Neuron (in vitro differentiated cells): ENCODE measurements at regions not wholly inside any gene's neighbourhood (a gene's known extent, or its start where the extent isn't known, plus 50 kb on each side); places are given as distances from the start of the nearest gene placed in this dataset.

ENCODE experiments used
- H2AFZ ChIP-seq: one replicate; pipeline ENCODE4 v1.6.1; 2013; ENCODE audit warnings: low read depth, mild to moderate bottlenecking, inconsistent platforms, low read length, moderate library complexity
- H3K27me3 ChIP-seq: one replicate; pipeline ENCODE4 v1.6.1; 2013; ENCODE audit warnings: low read length; ENCODE audit not compliant: insufficient read depth
- H3K36me3 ChIP-seq: one replicate; pipeline ENCODE4 v1.6.1; 2013; ENCODE audit warnings: low read length; ENCODE audit not compliant: insufficient read depth
- H3K4me1 ChIP-seq: one replicate; pipeline ENCODE4 v1.6.1; 2013; ENCODE audit warnings: low read length; ENCODE audit not compliant: insufficient read depth
- H3K4me3 ChIP-seq: 2 replicates; pipeline ENCODE4 v1.5.1; 2013; ENCODE audit warnings: mild to moderate bottlenecking, low read length, moderate library complexity
- H3K9me3 ChIP-seq: one replicate; pipeline ENCODE4 v1.6.1; 2013; ENCODE audit warnings: low read length

DNA sequence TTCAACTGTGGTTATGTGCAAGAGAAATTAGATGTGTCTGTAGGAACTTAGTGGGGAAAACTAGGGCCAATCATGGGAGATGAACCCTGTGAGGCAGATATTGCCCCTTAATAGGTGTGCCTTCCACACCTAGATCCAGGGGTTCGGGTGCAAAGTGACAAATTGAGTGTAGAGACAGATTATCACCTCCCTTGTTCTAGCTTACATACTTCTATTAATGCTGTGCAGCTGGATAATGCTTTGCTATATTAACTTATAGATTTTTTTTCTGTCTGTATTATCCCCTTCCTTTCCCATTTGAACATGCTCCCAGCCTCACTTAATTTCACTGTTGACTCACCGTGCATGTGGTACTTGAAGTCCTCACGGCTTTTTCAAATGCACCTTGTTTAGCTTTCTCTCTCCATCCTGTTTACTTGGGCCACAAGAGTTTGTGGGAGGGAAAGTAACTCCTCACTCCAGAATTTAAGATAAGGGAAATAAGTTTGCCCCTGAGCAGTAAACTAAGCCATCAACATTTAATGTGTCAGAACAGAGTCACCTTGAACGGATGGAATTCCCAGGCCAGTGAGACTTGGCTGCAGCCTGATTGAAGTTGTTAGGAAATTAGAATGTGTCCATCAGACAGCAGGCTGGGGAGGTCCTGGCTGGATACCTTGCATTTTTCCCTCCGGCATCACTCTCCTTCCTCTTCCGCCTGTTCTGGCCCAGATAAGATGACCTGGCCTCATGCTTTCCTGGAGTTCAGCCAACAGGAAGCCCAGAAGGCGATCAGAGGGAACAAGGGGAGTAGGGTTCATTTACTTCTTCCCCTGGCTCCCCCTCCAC is 478.4 kb downstream of the BCOR start:
- Histone ChIP-seq H3K9me3 (no peaks in the 10 kb centered on the region), H3K4me1 (no peaks in the 10 kb centered on the region), H3K27me3 (peaks cover 14% of the 10 kb centered on the region), H3K4me3 (no peak overlapping the region), H2AFZ (no peak overlapping the region), H3K36me3 (no peaks in the 10 kb centered on the region)

DNA sequence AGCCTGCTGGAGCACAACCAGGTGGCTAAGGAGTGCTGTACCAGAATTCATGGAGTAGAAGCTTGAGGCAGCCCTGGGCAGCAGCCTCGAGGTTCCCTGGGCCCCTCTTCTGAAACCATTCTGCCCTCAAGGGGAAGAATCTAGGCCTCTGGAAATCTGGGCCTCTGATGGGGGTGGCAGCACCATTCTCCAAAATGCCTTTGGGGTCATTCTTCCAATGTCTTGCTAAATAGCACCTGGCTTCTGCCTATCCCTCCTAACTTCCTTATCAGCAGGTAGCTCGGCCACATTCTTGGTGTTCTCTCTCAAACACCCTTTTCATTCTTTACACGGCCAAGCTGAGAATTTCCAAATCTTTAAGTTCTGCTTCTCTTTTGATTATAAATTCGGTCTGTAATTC is 473.6 kb downstream of the BCOR start:
- Histone ChIP-seq H3K9me3 (no peaks in the 10 kb centered on the region), H3K4me1 (no peaks in the 10 kb centered on the region), H3K4me3 (no peak overlapping the region), H2AFZ (no peak overlapping the region), H3K27me3 (no peaks in the 10 kb centered on the region), H3K36me3 (no peaks in the 10 kb centered on the region)

DNA sequence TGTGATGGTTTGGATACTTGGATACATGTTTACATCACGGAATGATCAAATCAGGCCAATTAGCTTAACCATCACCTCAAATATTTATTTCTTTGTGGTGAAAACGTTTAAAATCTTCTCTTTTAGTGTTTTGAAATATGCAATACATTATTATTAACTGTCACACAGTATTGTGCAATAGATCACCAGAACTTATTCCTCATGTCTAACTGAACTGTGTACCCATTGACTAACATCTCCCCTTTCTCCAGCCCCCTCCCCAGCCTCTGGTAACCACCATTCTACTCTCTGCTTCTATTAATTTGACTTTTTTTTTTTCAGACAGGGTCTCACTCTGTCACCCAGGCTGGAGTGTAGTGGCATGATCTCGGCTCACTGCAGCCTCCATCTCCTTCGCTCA is 471.9 kb downstream of the BCOR start:
- Histone ChIP-seq H2AFZ (no peak overlapping the region), H3K27me3 (no peaks in the 10 kb centered on the region), H3K9me3 (no peaks in the 10 kb centered on the region), H3K4me1 (no peaks in the 10 kb centered on the region), H3K36me3 (no peaks in the 10 kb centered on the region), H3K4me3 (no peak overlapping the region)

DNA sequence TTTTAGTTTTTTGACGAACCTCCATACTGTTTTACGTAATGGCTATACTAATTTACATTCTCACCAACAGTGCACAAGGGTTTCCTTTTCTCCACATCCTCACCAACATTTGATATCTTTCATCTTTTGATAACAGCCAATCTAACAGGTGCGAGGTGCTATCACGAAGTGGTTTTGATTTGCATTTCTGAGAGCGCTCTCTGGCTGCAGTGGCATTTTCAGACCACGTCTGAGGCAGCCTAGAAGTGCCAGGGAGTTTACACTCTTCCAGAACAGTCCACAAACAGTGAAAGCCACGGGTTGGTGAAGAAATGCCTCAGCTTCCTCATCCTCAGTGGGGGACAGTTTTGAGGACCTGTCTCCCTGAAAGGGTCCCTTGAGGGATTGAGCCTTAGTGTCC is 471.0 kb downstream of the BCOR start:
- Histone ChIP-seq H3K36me3 (no peaks in the 10 kb centered on the region), H3K4me3 (no peak overlapping the region), H2AFZ (no peak overlapping the region), H3K4me1 (no peaks in the 10 kb centered on the region), H3K27me3 (no peaks in the 10 kb centered on the region), H3K9me3 (no peaks in the 10 kb centered on the region)

DNA sequence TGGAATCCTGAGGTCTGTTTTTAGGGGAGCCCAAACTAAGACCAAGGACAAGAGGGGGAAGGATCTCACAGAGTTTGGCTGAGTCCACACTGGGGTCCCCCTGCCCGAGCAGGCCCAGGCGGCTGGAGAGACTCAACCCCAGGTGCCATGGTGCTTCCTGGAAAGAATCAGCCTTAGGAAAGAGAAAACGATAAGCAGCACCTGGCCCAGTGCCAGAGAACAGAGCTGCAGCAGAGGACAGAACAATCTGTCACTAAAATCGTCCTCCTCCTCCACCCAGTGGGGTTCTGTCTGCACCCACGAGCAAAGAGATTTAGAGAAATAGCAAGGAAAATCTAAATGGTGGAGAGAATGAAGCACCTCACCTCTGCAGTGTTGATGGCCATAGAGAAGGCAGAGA is 470.5 kb downstream of the BCOR start:
- Histone ChIP-seq H3K4me3 (no peak overlapping the region), H3K27me3 (no peaks in the 10 kb centered on the region), H3K36me3 (no peaks in the 10 kb centered on the region), H3K9me3 (no peaks in the 10 kb centered on the region), H3K4me1 (no peaks in the 10 kb centered on the region), H2AFZ (no peak overlapping the region)

DNA sequence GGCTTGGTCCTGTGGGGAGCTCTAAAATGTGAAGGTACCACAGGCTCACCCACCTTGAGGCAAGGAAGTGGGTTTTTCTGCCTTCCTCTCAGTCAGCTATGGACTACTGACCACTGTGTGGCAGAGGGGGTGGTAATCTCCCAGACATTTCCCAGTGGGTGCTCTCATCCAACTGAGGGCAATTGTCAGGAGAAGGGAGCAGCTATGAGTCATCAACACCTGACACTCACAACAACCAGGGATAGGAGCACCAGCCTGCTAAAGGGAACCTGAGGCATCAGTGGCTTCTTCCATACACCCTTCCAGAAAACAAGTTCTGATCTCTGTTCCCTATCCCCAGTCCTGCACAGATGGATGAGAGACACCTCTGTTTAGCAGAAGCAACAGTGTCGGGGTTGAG is 468.8 kb downstream of the BCOR start:
- Histone ChIP-seq H3K4me3 (no peak overlapping the region), H3K4me1 (no peaks in the 10 kb centered on the region), H3K36me3 (no peaks in the 10 kb centered on the region), H2AFZ (no peak overlapping the region), H3K9me3 (no peaks in the 10 kb centered on the region), H3K27me3 (no peaks in the 10 kb centered on the region)

DNA sequence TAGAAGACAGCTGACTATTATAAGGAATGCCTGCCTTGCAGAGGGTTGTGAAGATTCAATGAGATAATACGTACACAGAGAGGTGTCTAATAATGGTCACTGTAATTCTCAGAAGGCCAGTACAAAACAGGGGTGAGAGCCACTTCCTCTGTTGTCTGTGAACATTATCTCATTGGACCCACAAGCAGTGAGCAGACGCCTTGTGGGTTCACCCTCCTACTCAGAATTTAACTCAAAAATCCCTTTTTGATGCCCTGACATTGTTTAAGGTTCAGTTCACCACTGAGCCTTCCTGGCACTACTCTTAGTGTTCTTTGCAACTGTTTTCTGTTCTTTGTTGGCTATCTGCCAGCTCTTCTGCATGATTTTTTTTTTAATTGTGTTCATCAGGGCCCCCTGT is 467.4 kb downstream of the BCOR start:
- no peaks in the 10 kb centered on the region for H3K27me3 ChIP-seq

DNA sequence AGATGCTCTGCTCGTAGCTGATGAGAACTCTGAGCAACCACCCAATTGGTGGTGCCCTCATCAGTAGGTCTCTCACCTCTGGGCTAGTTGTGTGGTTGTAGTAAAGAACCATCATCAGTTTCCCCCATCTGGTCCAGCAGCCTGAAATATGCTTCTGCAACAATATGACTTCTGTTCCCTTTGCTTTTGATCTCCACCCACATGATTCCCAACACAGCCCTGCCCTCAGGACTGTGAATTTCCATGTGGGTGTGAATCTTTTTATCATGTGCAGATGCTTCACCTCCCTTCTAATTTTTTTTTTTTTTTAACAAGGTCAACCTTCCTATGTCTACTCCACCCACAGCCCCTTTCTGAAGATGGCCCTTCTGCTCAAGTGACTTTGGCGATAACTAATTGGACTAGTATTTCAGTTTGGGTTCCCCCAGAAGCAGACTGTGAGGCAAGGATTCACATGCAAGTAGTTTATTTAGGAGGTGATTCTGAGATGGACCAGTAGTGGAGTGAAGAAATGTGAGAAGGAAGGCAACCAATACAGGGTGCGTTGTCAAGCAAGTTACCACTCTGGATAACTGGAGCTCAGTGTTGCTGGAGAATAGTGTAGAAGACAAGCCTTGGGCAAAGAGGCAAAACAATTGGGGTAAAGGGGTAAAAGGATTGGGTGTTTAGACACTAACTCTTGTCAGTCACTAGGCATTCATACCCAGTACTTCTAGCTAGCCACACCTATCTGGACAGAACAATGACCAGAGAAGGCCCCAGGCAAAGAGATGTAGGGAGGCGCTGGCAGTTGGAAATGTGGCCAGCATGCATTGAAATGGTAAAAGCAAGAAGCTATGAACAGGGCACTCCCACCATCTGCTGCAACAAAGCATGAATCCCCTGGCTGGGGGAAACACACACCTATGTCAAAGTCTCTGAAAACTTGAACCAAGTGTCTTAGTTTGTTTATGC is 466.2 kb downstream of the BCOR start:
- Histone ChIP-seq H3K9me3 (no peaks in the 10 kb centered on the region), H2AFZ (no peak overlapping the region), H3K4me1 (no peaks in the 10 kb centered on the region), H3K36me3 (no peaks in the 10 kb centered on the region), H3K4me3 (no peak overlapping the region), H3K27me3 (no peaks in the 10 kb centered on the region)

More for the DNA sequence above, 467.4 kb downstream of the BCOR start:
- Histone ChIP-seq H3K9me3 (no peaks in the 10 kb centered on the region), H3K4me3 (no peak overlapping the region), H3K4me1 (no peaks in the 10 kb centered on the region), H2AFZ (no peak overlapping the region), H3K36me3 (no peaks in the 10 kb centered on the region)

DNA sequence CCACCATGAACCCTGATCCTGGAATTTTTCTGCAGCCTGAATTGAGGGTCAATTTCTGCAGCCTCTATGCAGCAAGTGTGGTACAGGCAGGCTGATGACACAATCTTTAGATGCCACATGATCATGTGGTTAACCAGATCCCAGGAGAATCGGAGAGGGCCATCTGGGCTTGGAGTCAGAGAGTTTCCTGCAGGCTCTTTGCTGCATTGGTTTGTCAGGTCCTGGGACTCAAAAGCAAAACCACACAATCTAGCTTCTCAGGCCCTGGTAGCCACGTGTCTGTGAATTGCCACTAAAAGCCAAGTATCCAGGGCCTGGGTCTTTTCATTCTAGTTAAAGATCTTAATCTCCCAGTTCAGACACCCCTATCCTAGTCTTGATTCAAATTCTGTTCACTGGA is 464.5 kb downstream of the BCOR start:
- no peaks in the 10 kb centered on the region for H3K36me3 ChIP-seq

DNA sequence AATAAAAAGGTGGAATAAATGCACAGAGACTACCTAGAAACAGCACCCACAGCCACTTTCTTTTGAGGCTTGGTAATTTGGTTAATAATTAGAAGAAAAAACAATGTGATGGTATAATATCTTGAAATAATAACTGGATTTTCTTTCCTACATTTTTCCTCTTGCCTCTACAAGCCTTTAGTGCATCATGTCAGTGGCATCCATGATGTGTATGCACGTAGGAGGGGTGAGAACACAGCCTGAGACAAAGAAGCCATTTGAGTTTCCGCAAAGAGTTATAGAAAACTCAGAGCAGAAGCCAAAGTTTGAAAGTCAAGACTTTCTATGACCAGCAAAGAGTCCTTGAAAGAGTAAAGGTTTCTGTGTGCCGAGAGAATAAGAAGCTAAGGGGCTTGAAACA is 461.3 kb downstream of the BCOR start:
- Histone ChIP-seq H3K27me3 (no peaks in the 10 kb centered on the region), H3K9me3 (no peaks in the 10 kb centered on the region), H3K36me3 (no peaks in the 10 kb centered on the region), H3K4me1 (no peaks in the 10 kb centered on the region), H3K4me3 (no peak overlapping the region), H2AFZ (no peak overlapping the region)

More for the DNA sequence above, 464.5 kb downstream of the BCOR start:
- H3K4me1 ChIP-seq = no peaks in the 10 kb centered on the region
- H3K9me3 ChIP-seq = no peaks in the 10 kb centered on the region
- no peaks in the 10 kb centered on the region for H3K27me3 ChIP-seq
- H3K4me3 ChIP-seq = no peak overlapping the region
- H2AFZ ChIP-seq = no peak overlapping the region

DNA sequence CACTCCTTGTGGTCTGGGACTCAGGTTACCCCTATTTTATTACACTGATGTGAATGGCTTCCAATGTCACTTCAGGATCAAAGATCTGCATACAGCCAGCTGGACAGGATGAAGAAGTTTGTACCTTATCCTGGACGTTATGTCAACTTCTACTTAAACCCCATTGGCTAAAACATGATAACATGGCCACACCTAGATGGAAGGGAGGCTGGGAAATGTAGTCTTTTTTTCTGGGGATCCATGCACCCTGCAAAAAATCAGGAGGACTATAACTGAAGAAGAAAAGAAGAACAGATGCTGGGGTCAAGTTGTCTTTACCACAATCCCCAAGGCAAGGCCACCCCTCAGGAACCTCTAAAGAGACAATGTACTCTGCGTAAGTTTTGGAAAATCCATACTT is 459.2 kb downstream of the BCOR start:
- H3K27me3 ChIP-seq = no peaks in the 10 kb centered on the region
- H3K36me3 ChIP-seq = no peaks in the 10 kb centered on the region
- H3K9me3 ChIP-seq = no peaks in the 10 kb centered on the region
- no peaks in the 10 kb centered on the region for H3K4me1 ChIP-seq
- H2AFZ ChIP-seq = no peak overlapping the region
- H3K4me3 ChIP-seq = no peak overlapping the region

DNA sequence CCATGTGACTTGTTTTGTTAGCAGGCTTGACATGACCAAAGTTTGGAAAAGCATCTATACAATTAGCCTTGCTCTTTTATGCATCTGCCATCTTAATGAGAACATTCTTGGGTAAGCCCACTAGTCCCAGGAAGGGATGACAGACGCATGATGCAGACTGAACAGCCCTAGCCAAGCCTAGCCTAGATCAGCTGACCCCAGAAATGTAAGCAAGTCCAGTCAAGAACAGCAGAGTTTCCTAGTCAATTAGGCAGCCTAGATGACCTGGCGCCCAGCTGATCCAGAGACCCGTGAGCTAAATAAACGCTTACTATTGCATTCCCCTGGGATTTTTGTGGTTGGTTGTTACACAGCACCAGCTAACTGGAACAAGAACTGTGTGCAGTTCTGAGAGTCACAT is 457.9 kb downstream of the BCOR start:
- Histone ChIP-seq H3K27me3 (no peaks in the 10 kb centered on the region), H3K4me3 (no peak overlapping the region), H3K36me3 (no peaks in the 10 kb centered on the region), H2AFZ (no peak overlapping the region), H3K9me3 (no peaks in the 10 kb centered on the region), H3K4me1 (no peaks in the 10 kb centered on the region)

DNA sequence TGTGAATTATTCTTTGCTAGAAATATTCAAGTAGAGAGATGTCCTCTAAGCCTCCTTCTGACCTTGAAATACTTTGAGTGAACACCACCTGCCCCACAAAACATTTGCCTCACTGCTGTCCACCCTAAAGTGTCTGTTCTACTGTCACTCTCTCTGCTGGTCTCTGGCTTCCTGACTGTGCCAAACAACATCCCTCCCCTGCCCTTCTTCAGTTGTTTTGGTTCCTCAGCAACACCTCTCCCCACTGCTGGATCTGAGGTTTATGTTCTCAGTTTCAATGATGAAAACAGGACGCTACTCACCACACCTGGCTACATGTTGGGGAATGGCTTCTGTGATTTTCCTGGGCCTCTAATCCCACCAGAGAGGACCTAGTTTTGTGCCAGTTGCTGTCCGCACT is 456.9 kb downstream of the BCOR start:
- Histone ChIP-seq H3K4me1 (peaks cover 2% of the 10 kb centered on the region), H3K4me3 (no peak overlapping the region), H2AFZ (no peak overlapping the region), H3K36me3 (no peaks in the 10 kb centered on the region), H3K27me3 (no peaks in the 10 kb centered on the region), H3K9me3 (no peaks in the 10 kb centered on the region)
